ENCODE measurements at regions not wholly inside any gene's neighbourhood (a gene's known extent, or its start where the extent isn't known, plus 50 kb on each side); places are given as distances from the start of the nearest gene placed in this dataset.

DNA sequence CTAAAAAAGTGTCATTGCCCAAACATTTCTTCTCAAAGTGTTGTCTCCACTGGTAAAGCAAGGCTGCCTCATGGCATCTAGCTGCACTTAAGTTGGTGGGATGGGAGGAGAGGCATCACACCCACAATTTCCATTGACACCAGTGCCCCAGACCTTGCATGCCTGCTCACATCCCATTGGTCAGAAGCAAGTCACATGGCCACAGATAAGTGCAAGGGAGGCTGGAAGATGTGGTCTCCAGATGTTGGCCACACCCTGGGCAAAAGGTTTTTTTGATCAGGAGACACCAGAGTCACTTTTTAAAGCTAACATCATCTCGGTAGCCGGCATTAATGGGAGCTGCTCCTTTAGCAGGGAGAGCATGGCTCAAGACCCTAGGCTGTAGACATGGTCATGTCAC is 157.1 kb upstream of the CST7 start:
- Histone ChIP-seq H3K4me1 (no peaks in the 10 kb centered on the region), H3K27ac (no peak overlapping the region), H3K9me3 (no peaks in the 10 kb centered on the region), H3K4me3 (no peak overlapping the region), H3K4me2 (no peak overlapping the region)
- 81% methylated on average over 2 of the region's 2 CpGs for WGBS (ENCODE audit: missing lambda C conversion rate)
- ChIA-PET POLR2A (no interaction called here), CTCF (interaction anchor here (1.1 to 11.6 kb wide), 2 partner anchors 11 to 30 kb away, joined by 4 to 66 read pairs; no protein-coding TSS in a partner anchor)
- FAIRE-seq (no peak), DNase-seq (ENCODE audit: low read depth in 1 of 2, low spot score in 1 of 2) (no peak), ATAC-seq (no peak)
- TF ChIP-seq EHMT2 (IDR thresholded peaks at IDR 0.05; ENCODE audit: low read depth) (no peak), PHF8 (IDR thresholded peaks at IDR 0.05; ENCODE audit: borderline replicate concordance, low read depth) (no peak), KDM1A (IDR thresholded peaks at IDR 0.05; ENCODE audit: low read depth) (no peak), MAZ (IDR thresholded peaks at IDR 0.05; ENCODE audit: borderline replicate concordance, low read depth, low read length) (no peak), FOXS1 (CRISPR knock-in tag; IDR thresholded peaks at IDR 0.05) (no peak), CHD2 (IDR thresholded peaks at IDR 0.05; ENCODE audit: low read length, partially characterized antibody) (no peak), POLR2A (IDR thresholded peaks at IDR 0.05; ENCODE audit: low read length) (no peak), HDAC2 (IDR thresholded peaks at IDR 0.05) (no peak), SMC3 (IDR thresholded peaks at IDR 0.05) (no peak), FOSL2 (IDR thresholded peaks at IDR 0.05) (no peak), FOSL2 (CRISPR knock-in tag; IDR thresholded peaks at IDR 0.05) (no peak), BHLHE40 (IDR thresholded peaks at IDR 0.05; ENCODE audit: low read depth, low read length) (no peak), TP53 (CRISPR knock-in tag; IDR thresholded peaks at IDR 0.05) (no peak), RAD21 (conservative IDR thresholded peaks at IDR 0.05 in 1 of 2, IDR thresholded peaks at IDR 0.05 in 1 of 2) (no peak), MAFK (IDR thresholded peaks at IDR 0.05; ENCODE audit: partially characterized antibody) (no peak), ELK1 (IDR thresholded peaks at IDR 0.05; ENCODE audit: low read depth, low read length) (no peak), JUNB (IDR thresholded peaks at IDR 0.05) (no peak)
- TF ChIP-seq, protein P1, sequence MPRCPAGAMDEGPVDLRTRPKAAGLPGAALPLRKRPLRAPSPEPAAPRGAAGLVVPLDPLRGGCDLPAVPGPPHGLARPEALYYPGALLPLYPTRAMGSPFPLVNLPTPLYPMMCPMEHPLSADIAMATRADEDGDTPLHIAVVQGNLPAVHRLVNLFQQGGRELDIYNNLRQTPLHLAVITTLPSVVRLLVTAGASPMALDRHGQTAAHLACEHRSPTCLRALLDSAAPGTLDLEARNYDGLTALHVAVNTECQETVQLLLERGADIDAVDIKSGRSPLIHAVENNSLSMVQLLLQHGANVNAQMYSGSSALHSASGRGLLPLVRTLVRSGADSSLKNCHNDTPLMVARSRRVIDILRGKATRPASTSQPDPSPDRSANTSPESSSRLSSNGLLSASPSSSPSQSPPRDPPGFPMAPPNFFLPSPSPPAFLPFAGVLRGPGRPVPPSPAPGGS (IDR thresholded peaks at IDR 0.05): no peak
- TF ChIP-seq, protein P2, sequence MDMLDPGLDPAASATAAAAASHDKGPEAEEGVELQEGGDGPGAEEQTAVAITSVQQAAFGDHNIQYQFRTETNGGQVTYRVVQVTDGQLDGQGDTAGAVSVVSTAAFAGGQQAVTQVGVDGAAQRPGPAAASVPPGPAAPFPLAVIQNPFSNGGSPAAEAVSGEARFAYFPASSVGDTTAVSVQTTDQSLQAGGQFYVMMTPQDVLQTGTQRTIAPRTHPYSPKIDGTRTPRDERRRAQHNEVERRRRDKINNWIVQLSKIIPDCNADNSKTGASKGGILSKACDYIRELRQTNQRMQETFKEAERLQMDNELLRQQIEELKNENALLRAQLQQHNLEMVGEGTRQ (IDR thresholded peaks at IDR 0.05): no peak

DNA sequence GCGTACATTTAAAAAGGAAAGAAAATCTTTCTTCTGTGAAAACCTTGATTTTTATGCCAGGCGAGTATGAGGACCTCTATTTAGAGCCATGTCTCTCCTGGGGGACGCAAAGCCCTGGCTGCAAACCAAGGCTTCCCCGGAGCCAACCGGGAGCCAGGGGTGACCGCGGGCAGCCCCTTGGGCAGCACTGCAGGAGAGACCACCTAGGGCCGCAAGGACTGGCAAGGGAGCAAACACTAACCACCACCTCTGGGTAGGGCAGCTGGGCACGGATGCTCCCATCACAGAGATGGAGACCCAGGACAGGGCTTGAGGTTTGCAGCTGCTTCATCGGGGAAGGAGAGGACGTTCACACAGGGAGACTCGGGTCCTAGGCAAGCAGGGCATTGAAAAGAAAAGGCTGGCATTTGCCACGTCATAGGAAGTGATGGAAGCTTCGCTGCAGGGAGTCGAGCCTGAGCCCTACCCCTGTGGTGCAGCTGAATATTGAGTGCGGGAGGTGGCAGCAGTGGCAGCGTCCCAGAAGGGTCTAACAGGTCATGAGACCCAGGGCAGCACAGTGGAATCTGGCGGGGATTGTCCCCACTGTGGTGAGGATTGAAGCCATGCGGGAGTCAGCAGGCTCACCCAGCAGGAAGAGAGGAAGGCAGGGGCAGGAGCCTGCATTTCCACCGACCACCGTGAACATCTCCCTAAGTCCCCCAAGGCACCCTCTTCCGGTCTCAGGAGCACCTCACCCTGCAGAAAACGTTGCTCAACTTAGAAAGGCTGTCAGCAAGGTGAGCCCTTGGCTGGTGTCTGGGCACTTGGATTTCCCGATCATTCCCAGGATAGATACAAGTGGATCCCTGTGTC is 156.2 kb upstream of the CST7 start:
- WGBS (ENCODE audit: missing lambda C conversion rate): 49% methylated on average over 24 of the region's 24 CpGs
- Histone ChIP-seq H3K4me1 (no peaks in the 10 kb centered on the region), H3K27ac (no peak overlapping the region), H3K4me3 (no peak overlapping the region), H3K4me2 (no peak overlapping the region), H3K9me3 (no peaks in the 10 kb centered on the region)
- no peak; a peak in 1 of 6 replicates for ATAC-seq
- CTCF ChIA-PET: interaction anchor here (11.6 kb wide), 1 partner anchor 12 kb away, joined by 66 read pairs; no protein-coding TSS in a partner anchor
- no peak for DNase-seq (ENCODE audit: low read depth in 1 of 2, low spot score in 1 of 2)
- POLR2A ChIA-PET: no interaction called here
- no peak for FAIRE-seq
- TF ChIP-seq POLR2A (IDR thresholded peaks at IDR 0.05; ENCODE audit: low read length) (no peak), ATOH8 (CRISPR knock-in tag; IDR thresholded peaks at IDR 0.05; ENCODE audit: low read depth) (no peak), TP53 (CRISPR knock-in tag; IDR thresholded peaks at IDR 0.05) (no peak), EHF (CRISPR knock-in tag; IDR thresholded peaks at IDR 0.05) (no peak), CHD2 (IDR thresholded peaks at IDR 0.05; ENCODE audit: low read length, partially characterized antibody) (no peak), EHMT2 (IDR thresholded peaks at IDR 0.05; ENCODE audit: low read depth) (no peak)

All from A549 (cell line).